ENCODE measurements at regions not wholly inside any gene's neighbourhood (a gene's known extent, or its start where the extent isn't known, plus 50 kb on each side); places are given as distances from the start of the nearest gene placed in this dataset.

DNA sequence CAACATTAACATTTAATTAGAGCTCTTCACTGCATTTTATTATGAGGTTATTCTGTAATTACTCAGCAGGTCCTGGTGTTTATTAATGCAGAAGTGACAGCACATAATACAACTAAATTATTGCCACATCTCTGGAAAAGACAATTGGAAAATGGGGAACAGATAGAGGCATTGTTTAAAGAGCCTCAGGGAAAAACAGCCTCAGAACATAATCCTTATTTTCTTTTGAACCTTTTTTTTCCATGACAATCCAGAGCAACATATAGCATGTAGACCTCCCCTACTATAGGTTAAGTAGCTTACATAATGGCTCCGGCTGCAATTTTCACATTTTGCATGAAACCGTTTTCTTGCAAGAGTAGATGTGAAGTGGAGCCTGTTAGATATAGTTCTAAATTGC lies 87.2 kb downstream of the RMI1 start:
- no peak overlapping the region for H3K4me3 ChIP-seq (replicated peaks in 1 of 3; ENCODE audit: insufficient read depth in 1 of 3, low read depth in 1 of 3, low read length in 3 of 3)
- H3K9me3 ChIP-seq (replicated peaks; ENCODE audit: control insufficient read depth, insufficient read depth, low read length) = no peaks in the 10 kb centered on the region
- intact Hi-C loops (cut with micrococcal nuclease) (no loop called here), dilution Hi-C loops (cut with MboI; ENCODE audit: extremely low pct_ligation_motif_present, low sequenced_read_pairs) (no loop called here)
- FAIRE-seq = no peak
- TF ChIP-seq FOS (IDR thresholded peaks at IDR 0.05; ENCODE audit: borderline replicate concordance, insufficient read depth, low read length) (no peak), POLR2A (IDR thresholded peaks at IDR 0.05; ENCODE audit: low read depth, low read length) (no peak), EZH2 (IDR thresholded peaks at IDR 0.05; ENCODE audit: borderline replicate concordance, low read depth, low read length, severe bottlenecking) (no peak), MYC (IDR thresholded peaks at IDR 0.05; ENCODE audit: low read depth, low read length) (no peak), JUN (IDR thresholded peaks at IDR 0.05; ENCODE audit: borderline replicate concordance, insufficient read depth, insufficient read length, low read depth) (no peak), POLR2AphosphoS5 (IDR thresholded peaks at IDR 0.05; ENCODE audit: insufficient read depth, low read depth, low read length) (no peak), GATA2 (IDR thresholded peaks at IDR 0.05; ENCODE audit: insufficient read depth, insufficient read length, low read depth, low read length) (no peak)
- TF ChIP-seq, protein P1, sequence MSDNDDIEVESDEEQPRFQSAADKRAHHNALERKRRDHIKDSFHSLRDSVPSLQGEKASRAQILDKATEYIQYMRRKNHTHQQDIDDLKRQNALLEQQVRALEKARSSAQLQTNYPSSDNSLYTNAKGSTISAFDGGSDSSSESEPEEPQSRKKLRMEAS (IDR thresholded peaks at IDR 0.05; ENCODE audit: insufficient read depth, insufficient read length) = no peak
- TF ChIP-seq, protein P2, sequence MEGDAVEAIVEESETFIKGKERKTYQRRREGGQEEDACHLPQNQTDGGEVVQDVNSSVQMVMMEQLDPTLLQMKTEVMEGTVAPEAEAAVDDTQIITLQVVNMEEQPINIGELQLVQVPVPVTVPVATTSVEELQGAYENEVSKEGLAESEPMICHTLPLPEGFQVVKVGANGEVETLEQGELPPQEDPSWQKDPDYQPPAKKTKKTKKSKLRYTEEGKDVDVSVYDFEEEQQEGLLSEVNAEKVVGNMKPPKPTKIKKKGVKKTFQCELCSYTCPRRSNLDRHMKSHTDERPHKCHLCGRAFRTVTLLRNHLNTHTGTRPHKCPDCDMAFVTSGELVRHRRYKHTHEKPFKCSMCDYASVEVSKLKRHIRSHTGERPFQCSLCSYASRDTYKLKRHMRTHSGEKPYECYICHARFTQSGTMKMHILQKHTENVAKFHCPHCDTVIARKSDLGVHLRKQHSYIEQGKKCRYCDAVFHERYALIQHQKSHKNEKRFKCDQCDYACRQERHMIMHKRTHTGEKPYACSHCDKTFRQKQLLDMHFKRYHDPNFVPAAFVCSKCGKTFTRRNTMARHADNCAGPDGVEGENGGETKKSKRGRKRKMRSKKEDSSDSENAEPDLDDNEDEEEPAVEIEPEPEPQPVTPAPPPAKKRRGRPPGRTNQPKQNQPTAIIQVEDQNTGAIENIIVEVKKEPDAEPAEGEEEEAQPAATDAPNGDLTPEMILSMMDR (IDR thresholded peaks at IDR 0.05; ENCODE audit: extremely low read depth in 1 of 2, insufficient read depth in 1 of 2, low read depth in 1 of 2, low read length in 2 of 2) = no peak
- H3K79me2 ChIP-seq (ENCODE audit: control insufficient read depth, insufficient read depth, low read length) = no peaks in the 10 kb centered on the region
- no TSS peak for BruUV-seq (replicated peaks)
- no peaks in the 10 kb centered on the region for H3K9me1 ChIP-seq (replicated peaks; ENCODE audit: control insufficient read depth, extremely low read depth, insufficient read depth, low read length)
- no peak overlapping the region for H3K27ac ChIP-seq (ENCODE audit: insufficient read depth, low read depth, low read length)
- no peak overlapping the region for H3K9ac ChIP-seq (replicated peaks; ENCODE audit: extremely low read depth, insufficient read depth, low read length)
- no peak overlapping the region for H3K4me2 ChIP-seq (ENCODE audit: insufficient read depth, low read length)
- H2AFZ ChIP-seq (ENCODE audit: low read depth, low read length) = no peak overlapping the region
- CTCF ChIA-PET = interaction anchor here (2.7 kb wide), 1 partner anchor 105 kb away, joined by 8 read pairs; no protein-coding TSS in a partner anchor
- POLR2A ChIA-PET = no interaction called here
- no peak for DNase-seq (ENCODE audit: low read depth, low spot score)
- H4K20me1 ChIP-seq (replicated peaks; ENCODE audit: control insufficient read depth, extremely low read depth, insufficient read depth, low read length) = no peaks in the 10 kb centered on the region
- no peaks in the 10 kb centered on the region for H3K36me3 ChIP-seq (ENCODE audit: control insufficient read depth in 2 of 2, extremely low read depth in 1 of 2, insufficient read depth in 2 of 2, low read length in 2 of 2)
- H3K4me1 ChIP-seq (ENCODE audit: control insufficient read depth, extremely low read depth, insufficient read depth, low read length) = no peaks in the 10 kb centered on the region
- H3K27me3 ChIP-seq (ENCODE audit: control insufficient read depth in 2 of 2, insufficient read depth in 2 of 2, low read length in 2 of 2) = no peaks in the 10 kb centered on the region

Measured in endothelial cell of umbilical vein (primary cell).